Calu3 (cell line): ENCODE measurements at regions not wholly inside any gene's neighbourhood (a gene's known extent, or its start where the extent isn't known, plus 50 kb on each side); places are given as distances from the start of the nearest gene placed in this dataset.
"Not testable (repeated sequence)": the region's sequence is repeated elsewhere in the genome, so short reads cannot be mapped to it uniquely, and the experiment has no call there.

Experiments
- BruUV-seq: library from RNA; stranded (reverse); fragments of 400-500 nt; replicated peaks from 2 replicates; lab custom pipeline; 2021; lab: Mats Ljungman, UMichigan
- CTCF ChIA-PET: fragments of 300-600 bp; sonication (Branson Sonifier 250); formaldehyde crosslinking; loops from one replicate; lab custom pipeline; 2022; ENCODE audit warnings: antibody characterized with exemption; lab: Charles Lee
- DNase-seq: peaks from one replicate; pipeline ENCODE4 v3.0.0; 2022
- H3K27ac Mint-ChIP-seq: one replicate; pipeline ENCODE4 v1.8.0; 2022; ENCODE audit warnings: mixed read lengths; ENCODE audit not compliant: unreplicated experiment
- H3K27me3 Mint-ChIP-seq: one replicate; pipeline ENCODE4 v1.8.0; 2022; ENCODE audit warnings: mixed read lengths; ENCODE audit not compliant: unreplicated experiment
- H3K36me3 Mint-ChIP-seq: one replicate; pipeline ENCODE4 v1.8.0; 2022; ENCODE audit warnings: mild to moderate bottlenecking, moderate library complexity, mixed read lengths; ENCODE audit not compliant: insufficient read depth, unreplicated experiment
- H3K4me1 Mint-ChIP-seq: one replicate; pipeline ENCODE4 v1.8.0; 2022; ENCODE audit warnings: mild to moderate bottlenecking, low read depth, mixed read lengths; ENCODE audit not compliant: unreplicated experiment
- H3K4me3 Mint-ChIP-seq: one replicate; pipeline ENCODE4 v1.8.0; 2022; ENCODE audit warnings: mild to moderate bottlenecking, low read depth, moderate library complexity, mixed read lengths; ENCODE audit not compliant: unreplicated experiment
- H3K9me3 Mint-ChIP-seq: one replicate; pipeline ENCODE4 v1.8.0; 2022; ENCODE audit warnings: low read depth, mixed read lengths; ENCODE audit not compliant: unreplicated experiment
- CTCF ChIP-seq: fragments of 200-600 bp; IDR thresholded peaks from one replicate; pipeline ENCODE4 v1.8.0; 2022; ENCODE audit warnings: antibody characterized with exemption; ENCODE audit not compliant: unreplicated experiment
- intact Hi-C: fragments of 100-400 bp; cut with micrococcal nuclease; formaldehyde crosslinking; loops from one replicate; pipeline ENCODE4 v1.10.0; 2022; ENCODE audit not compliant: unreplicated experiment

- Mint-ChIP-seq H3K4me3 (no peak overlapping the region), H3K9me3 (no peaks in the 10 kb centered on the region)
Measured at GRCh38 chr15:22224241-22224671, 143.9 kb downstream of the OR4M2 start.

GRCh38 chr15:22224961-22225360, 144.6 kb downstream of the OR4M2 start:
- DNase-seq, result not testable (repeated sequence)

More at GRCh38 chr15:22224241-22224671, 143.9 kb downstream of the OR4M2 start:
- TF ChIP-seq CTCF, result no peak
- Mint-ChIP-seq H3K36me3 (no peaks in the 10 kb centered on the region), H3K27me3 (no peaks in the 10 kb centered on the region), H3K4me1 (no peaks in the 10 kb centered on the region), H3K27ac (no peak overlapping the region)
- BruUV-seq, result no TSS peak
- intact Hi-C loops, result no loop called here
- CTCF ChIA-PET, result no interaction called here
- DNase-seq, result no peak

GRCh38 chr15:22226034-22226790, 145.9 kb downstream of the OR4M2 start:
- DNase-seq, result no peak
- no peaks in the 10 kb centered on the region for H3K4me1 Mint-ChIP-seq
- H3K27me3 Mint-ChIP-seq, result no peaks in the 10 kb centered on the region
- CTCF ChIA-PET, result no interaction called here
- TF ChIP-seq CTCF, result no peak
- intact Hi-C loops, result no loop called here
- H3K27ac Mint-ChIP-seq, result no peak overlapping the region
- H3K4me3 Mint-ChIP-seq, result no peak overlapping the region
- BruUV-seq, result no TSS peak
- no peaks in the 10 kb centered on the region for H3K36me3 Mint-ChIP-seq
- H3K9me3 Mint-ChIP-seq, result no peaks in the 10 kb centered on the region

More at GRCh38 chr15:22224961-22225360, 144.6 kb downstream of the OR4M2 start:
- BruUV-seq, CTCF ChIA-PET, H3K27ac Mint-ChIP-seq, H3K9me3 Mint-ChIP-seq, H3K36me3 Mint-ChIP-seq, H3K4me3 Mint-ChIP-seq, H3K27me3 Mint-ChIP-seq, intact Hi-C loops, H3K4me1 Mint-ChIP-seq: not testable (repeated sequence)

DNA sequence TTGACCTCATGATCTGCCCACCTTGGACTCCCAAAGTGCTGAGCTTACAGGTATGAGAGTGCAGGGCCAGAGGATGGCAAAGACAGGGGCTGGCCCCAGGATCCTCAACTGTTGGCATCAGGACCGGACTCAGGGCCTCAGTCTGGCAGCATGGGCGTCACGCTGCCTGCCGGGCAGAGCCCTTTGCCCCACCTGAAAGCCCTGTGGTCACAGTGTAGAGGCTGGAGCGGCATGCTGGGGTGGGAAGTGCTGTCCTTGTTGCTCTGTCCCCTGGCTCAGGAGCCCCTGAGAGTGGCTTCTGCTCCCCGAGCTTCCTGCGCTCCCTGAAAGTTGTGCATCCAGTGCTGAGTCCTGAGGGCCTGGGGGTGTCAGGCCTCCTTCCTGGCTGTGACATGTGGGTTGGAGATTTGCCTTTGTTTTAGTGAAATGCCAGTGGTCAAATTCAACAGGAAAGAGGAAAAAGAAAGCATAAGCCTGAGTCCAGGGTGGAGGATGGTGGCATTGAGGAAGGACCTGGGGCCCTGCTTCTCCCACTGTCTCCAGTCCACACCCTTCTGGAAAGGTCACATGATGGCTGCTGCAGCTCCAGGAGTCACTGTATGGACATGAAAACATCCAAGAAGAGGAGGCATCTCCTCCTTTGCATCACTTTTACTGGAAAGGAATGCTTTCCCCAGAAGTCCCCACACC, 147.2 kb downstream of the OR4M2 start:
- no TSS peak for BruUV-seq
- no peaks in the 10 kb centered on the region for H3K4me1 Mint-ChIP-seq
- no peak for DNase-seq
- H3K4me3 Mint-ChIP-seq, result no peak overlapping the region
- no peaks in the 10 kb centered on the region for H3K27me3 Mint-ChIP-seq
- no peak for TF ChIP-seq CTCF
- no peak overlapping the region for H3K27ac Mint-ChIP-seq
- no peaks in the 10 kb centered on the region for H3K36me3 Mint-ChIP-seq
- intact Hi-C loops, result no loop called here
- CTCF ChIA-PET, result no interaction called here
- no peaks in the 10 kb centered on the region for H3K9me3 Mint-ChIP-seq
